ENCODE measurements at regions not wholly inside any gene's neighbourhood (a gene's known extent, or its start where the extent isn't known, plus 50 kb on each side); places are given as distances from the start of the nearest gene placed in this dataset.

DNA sequence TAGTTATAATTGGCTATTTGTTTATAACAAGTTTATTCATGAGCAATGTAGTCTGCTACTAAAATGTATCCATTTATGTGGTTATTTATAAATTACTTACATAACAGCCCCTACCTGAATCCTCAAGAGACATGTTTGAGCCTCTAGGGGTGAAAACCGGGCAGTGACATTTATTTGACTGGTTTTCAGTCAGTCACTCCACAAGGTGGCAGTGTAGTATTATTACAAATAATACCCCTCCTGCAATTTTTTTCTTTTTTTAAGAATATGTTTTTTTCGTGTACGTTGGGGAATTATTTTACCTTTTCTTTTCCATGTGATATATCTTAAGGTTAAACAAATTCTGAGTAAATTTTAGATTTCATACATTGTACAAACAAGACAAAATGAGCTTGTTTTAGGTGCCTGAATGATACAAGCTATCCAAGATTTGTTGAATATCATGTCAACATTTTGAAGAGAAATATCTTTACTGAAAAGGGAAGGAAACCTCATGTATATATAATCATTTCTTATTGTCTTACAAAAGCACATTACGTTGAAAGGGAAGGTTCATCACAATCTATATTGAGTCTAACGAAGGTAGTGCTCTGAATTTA, 598.7 kb upstream of the TECRL start:
- TF ChIP-seq, protein P1, sequence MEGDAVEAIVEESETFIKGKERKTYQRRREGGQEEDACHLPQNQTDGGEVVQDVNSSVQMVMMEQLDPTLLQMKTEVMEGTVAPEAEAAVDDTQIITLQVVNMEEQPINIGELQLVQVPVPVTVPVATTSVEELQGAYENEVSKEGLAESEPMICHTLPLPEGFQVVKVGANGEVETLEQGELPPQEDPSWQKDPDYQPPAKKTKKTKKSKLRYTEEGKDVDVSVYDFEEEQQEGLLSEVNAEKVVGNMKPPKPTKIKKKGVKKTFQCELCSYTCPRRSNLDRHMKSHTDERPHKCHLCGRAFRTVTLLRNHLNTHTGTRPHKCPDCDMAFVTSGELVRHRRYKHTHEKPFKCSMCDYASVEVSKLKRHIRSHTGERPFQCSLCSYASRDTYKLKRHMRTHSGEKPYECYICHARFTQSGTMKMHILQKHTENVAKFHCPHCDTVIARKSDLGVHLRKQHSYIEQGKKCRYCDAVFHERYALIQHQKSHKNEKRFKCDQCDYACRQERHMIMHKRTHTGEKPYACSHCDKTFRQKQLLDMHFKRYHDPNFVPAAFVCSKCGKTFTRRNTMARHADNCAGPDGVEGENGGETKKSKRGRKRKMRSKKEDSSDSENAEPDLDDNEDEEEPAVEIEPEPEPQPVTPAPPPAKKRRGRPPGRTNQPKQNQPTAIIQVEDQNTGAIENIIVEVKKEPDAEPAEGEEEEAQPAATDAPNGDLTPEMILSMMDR (IDR thresholded peaks at IDR 0.05; ENCODE audit: low read depth, low read length), result no peak; the same call in 1 of the 2 replicates
- DNase-seq (ENCODE audit: extremely low read depth, low read depth), result no peak

DNA sequence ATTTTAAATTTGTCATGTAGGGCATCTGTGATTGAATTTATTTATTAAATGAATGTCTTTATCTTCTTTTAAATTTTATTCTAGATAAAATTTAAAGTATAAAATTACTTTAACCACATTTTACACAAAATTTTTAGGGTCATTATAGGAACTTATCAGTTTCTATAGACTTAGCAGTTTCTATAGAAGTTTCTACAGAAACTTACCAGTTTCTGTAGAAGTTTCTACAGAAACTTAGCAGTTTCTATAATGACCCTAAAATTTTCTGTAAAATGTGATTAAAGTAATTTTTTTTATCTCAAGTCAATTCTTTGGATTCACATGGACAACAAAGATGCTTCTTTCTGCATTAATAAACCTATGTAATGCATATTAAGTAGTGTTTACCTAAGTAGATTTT, 565.9 kb upstream of the TECRL start:
- DNase-seq (ENCODE audit: extremely low read depth, low read depth), result no peak

DNA sequence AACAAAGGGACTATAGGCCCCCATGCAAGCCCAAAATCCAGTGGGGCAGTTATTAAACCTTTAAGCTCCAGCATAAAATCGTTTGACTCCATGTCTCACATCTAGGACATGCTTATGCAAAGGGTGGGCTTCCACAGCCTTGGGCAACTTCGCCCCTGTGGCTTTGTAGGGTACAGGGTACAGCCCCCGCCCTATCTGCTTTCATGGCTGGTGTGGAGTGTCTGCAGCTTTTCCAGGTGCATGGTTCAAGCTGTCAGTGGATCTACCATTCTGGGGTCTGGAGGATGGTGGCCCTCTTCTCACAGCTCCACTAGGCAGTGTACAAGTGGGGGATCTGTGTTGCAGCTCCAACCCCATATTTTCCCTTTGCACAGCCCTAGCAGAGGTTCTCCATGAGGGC, 559.8 kb upstream of the TECRL start:
- no peak for DNase-seq (ENCODE audit: extremely low read depth, low read depth)
- TF ChIP-seq, protein P1 (IDR thresholded peaks at IDR 0.05; ENCODE audit: low read depth, low read length), result no peak

More for the DNA sequence above, 565.9 kb upstream of the TECRL start:
- TF ChIP-seq, protein P1 (IDR thresholded peaks at IDR 0.05; ENCODE audit: low read depth, low read length), result no peak

DNA sequence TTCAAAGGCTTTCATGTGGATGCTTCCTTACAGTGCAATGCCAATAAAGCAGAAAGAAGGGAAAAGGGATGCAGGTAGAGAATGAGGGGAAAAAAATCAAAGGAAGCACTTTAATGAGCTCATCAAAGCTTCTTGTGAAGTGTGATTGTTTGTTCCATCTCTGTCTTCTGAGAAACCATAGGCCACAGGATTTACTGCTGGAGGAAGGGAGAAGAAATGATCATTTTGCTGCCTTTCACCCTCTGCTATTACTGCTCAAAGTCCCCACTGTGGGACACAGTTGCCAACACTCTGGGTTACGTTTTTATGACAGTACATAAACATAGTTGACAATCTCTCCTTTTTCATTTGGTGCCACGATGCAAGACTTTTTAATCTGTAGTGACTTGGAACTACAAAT, 558.0 kb upstream of the TECRL start:
- TF ChIP-seq, protein P1 (IDR thresholded peaks at IDR 0.05; ENCODE audit: low read depth, low read length), result no peak
- DNase-seq (ENCODE audit: extremely low read depth, low read depth), result no peak

DNA sequence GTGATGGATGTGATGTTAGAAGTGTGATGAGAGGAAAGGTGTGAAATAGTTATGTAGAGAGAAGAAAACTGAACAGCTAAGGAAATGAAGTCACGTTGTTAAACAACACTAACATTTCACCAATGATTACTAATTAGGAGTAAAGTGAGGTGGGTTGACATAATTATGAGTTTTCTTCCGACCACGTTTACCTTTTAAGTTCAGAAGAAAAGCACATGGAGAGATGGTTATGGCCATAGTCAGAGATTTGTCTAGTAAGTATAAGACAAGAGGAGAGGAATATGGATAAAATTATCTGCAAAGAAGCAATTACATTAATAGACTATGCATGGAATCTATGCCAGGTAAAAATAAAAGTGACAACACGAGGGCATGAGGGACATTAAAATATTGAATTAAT, 551.3 kb upstream of the TECRL start:
- TF ChIP-seq, protein P1 (IDR thresholded peaks at IDR 0.05; ENCODE audit: low read depth, low read length), result no peak
- DNase-seq (ENCODE audit: extremely low read depth, low read depth), result no peak

DNA sequence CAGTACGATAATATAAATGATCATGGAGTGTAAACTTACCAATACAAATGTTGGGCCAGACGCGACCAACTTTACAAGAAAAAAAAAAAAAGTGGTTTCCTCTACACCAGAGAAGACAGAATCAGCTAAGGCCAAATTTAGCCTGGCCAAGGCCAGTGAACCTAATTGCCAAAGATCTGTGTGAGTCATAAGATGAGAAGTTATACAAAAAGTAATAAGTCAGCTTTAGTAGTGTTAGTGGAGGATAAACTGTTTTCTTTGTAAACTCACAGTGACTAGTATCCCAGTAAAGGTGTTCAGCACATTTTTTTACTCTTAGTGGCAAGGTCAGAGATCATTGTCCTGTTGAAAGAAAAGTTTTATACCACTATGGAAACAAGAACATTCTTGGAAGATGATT, 531.4 kb upstream of the TECRL start:
- no peak for DNase-seq (ENCODE audit: extremely low read depth, low read depth)
- TF ChIP-seq, protein P1 (IDR thresholded peaks at IDR 0.05; ENCODE audit: low read depth, low read length), result no peak

DNA sequence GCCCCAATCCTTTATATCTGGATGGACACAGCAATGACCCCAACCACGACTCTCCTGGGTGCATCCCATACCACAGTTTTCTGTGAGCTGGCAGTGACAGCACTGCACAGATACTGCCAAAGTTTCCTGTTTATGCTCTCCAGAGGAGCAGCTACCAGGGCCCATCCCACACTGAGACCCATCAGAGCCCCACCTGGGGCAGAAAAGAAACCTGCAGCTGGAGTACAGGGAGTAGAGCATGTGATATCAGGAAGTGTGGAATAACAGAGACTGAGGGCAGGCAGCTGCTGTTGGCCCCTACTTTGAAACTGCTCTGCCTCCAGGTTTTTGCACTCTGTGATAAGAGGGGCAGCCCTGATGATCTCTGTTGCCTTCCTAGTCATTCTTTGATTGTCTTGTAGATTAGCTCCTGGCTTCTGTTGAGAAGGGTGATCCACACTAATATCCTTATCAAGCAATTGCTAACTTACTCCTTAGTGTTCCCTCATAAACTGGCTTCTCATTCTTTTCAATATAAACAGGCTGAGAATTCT, 526.3 kb upstream of the TECRL start:
- DNase-seq (ENCODE audit: extremely low read depth, low read depth), result no peak
- TF ChIP-seq, protein P1 (IDR thresholded peaks at IDR 0.05; ENCODE audit: low read depth, low read length), result no peak
